B cell (primary cell): ENCODE measurements at regions not wholly inside any gene's neighbourhood (a gene's known extent, or its start where the extent isn't known, plus 50 kb on each side); places are given as distances from the start of the nearest gene placed in this dataset.

Source experiments
- ATAC-seq: fragments of 200-7000 bp; cut with Tn5 transposase; one replicate; pipeline ENCODE4 v1.10.0; 2021; ENCODE audit warnings: low read depth, mild to moderate bottlenecking, moderate number of reproducible peaks, moderate library complexity
- CTCF ChIA-PET: fragments of 350-600 bp; sonication (Branson Sonifier 250); formaldehyde crosslinking; loops from one replicate; lab custom pipeline; 2021; ENCODE audit warnings: antibody characterized with exemption, inconsistent platforms; lab: Charles Lee
- POLR2A ChIA-PET: fragments of 350-600 bp; sonication (Branson Sonifier 250); formaldehyde crosslinking; loops from one replicate; lab custom pipeline; 2021; ENCODE audit warnings: antibody characterized with exemption; lab: Charles Lee
- DNase-seq: peaks from one replicate; pipeline ENCODE4 v3.0.0; 2013
- H2AFZ ChIP-seq: 2 replicates; pipeline ENCODE4 v1.6.1; 2012; ENCODE audit warnings: mild to moderate bottlenecking, low read depth, low read length; ENCODE audit not compliant: insufficient read depth, poor library complexity, severe bottlenecking
- H3K27ac ChIP-seq, 2 donors: 1 replicate in 1 of 2; 2 replicates in 1 of 2; pipeline ENCODE4 v1.5.1; 2012 to 2013; ENCODE audit warnings: low read length in 2 of 2, mild to moderate bottlenecking in 2 of 2, moderate library complexity in 1 of 2
- H3K27me3 ChIP-seq, 4 experiments: fragments of 200-600 bp in 1 of 4; sonication (generic) in 1 of 4; replicated peaks in 1 of 4; 1 replicate in 2 of 4; 2 replicates in 2 of 4; pipeline versions ENCODE4 v1.6.1 to v1.7.0; 2013 to 2016; ENCODE audit warnings: low read length in 3 of 4, mild to moderate bottlenecking in 2 of 4, mixed read lengths in 1 of 4, moderate library complexity in 1 of 4; ENCODE audit not compliant: insufficient read depth in 4 of 4, control insufficient read depth in 3 of 4; ENCODE audit errors: control extremely low read depth in 1 of 4
- H3K36me3 ChIP-seq, 2 experiments: replicated peaks in 1 of 2; 1 replicate in 1 of 2; 2 replicates in 1 of 2; pipeline versions ENCODE4 v1.6.1 to v1.7.1; 2013; ENCODE audit warnings: low read length in 1 of 2; ENCODE audit not compliant: insufficient read depth in 2 of 2, control insufficient read depth in 1 of 2; ENCODE audit errors: control extremely low read depth in 1 of 2, extremely low read depth in 1 of 2
- H3K4me1 ChIP-seq, 2 donors: fragments of 200-600 bp in 1 of 2; sonication (generic) in 1 of 2; 1 replicate in 1 of 2; 2 replicates in 1 of 2; pipeline versions ENCODE4 v1.5.1 to v1.6.1; 2013 to 2017; ENCODE audit warnings: low read length in 2 of 2; ENCODE audit not compliant: control insufficient read depth in 2 of 2, insufficient read depth in 2 of 2
- H3K4me2 ChIP-seq: replicated peaks from 2 replicates; pipeline ENCODE3; 2012; ENCODE audit warnings: mild to moderate bottlenecking, low read depth, low read length; ENCODE audit not compliant: poor library complexity, severe bottlenecking
- H3K4me3 ChIP-seq, 5 experiments: fragments of 200-600 bp in 1 of 5; sonication (generic) in 1 of 5; 1 replicate in 3 of 5; 2 replicates in 2 of 5; pipeline versions ENCODE4 v1.5.1 to v1.7.0; 2011 to 2016; ENCODE audit warnings: low read length in 4 of 5, mild to moderate bottlenecking in 4 of 5, low read depth in 2 of 5, control low read depth in 1 of 5, moderate library complexity in 1 of 5; ENCODE audit not compliant: insufficient read depth in 1 of 5; ENCODE audit errors: control extremely low read depth in 1 of 5, extremely low read depth in 1 of 5
- H3K79me2 ChIP-seq: fragments of 200-600 bp; sonication (generic); one replicate; pipeline ENCODE4 v1.6.0; 2016; ENCODE audit warnings: low read length; ENCODE audit not compliant: control insufficient read depth, insufficient read depth
- H3K9ac ChIP-seq: fragments of 200-600 bp; sonication (generic); 2 replicates; pipeline ENCODE4 v1.6.1; 2017; ENCODE audit warnings: mild to moderate bottlenecking, low read length, moderate library complexity
- H3K9me3 ChIP-seq, 3 donors: one replicate each; pipeline versions ENCODE4 v1.6.1 to v1.7.1; 2013; ENCODE audit warnings: low read length in 2 of 3; ENCODE audit not compliant: control insufficient read depth in 2 of 3, insufficient read depth in 1 of 3; ENCODE audit errors: control extremely low read depth in 1 of 3
- H4K20me1 ChIP-seq: 2 replicates; pipeline ENCODE4 v1.6.0; 2012; ENCODE audit warnings: mild to moderate bottlenecking, low read length; ENCODE audit not compliant: insufficient read depth, control insufficient read depth, poor library complexity, severe bottlenecking
- H3K27ac Mint-ChIP-seq: one replicate; pipeline ENCODE4 v1.8.0; 2021; ENCODE audit warnings: mixed read lengths
- H3K27me3 Mint-ChIP-seq: one replicate; pipeline ENCODE4 v1.8.0; 2021; ENCODE audit warnings: mixed read lengths
- H3K4me1 Mint-ChIP-seq: one replicate; pipeline ENCODE4 v1.8.0; 2021; ENCODE audit warnings: mixed read lengths
- H3K4me3 Mint-ChIP-seq: one replicate; pipeline ENCODE4 v1.8.0; 2021; ENCODE audit warnings: mixed read lengths
- H3K9me3 Mint-ChIP-seq: one replicate; pipeline ENCODE4 v1.8.0; 2022; ENCODE audit warnings: mixed read lengths; ENCODE audit not compliant: insufficient read depth
- CTCF ChIP-seq: fragments of 200-600 bp; IDR thresholded peaks from one replicate; pipeline ENCODE4 v1.8.0; 2022; ENCODE audit warnings: antibody characterized with exemption, mild to moderate bottlenecking
- EZH2 ChIP-seq: IDR thresholded peaks from 2 replicates; pipeline ENCODE4 v1.6.1; 2012; ENCODE audit warnings: borderline replicate concordance, low read depth, mild to moderate bottlenecking, moderate library complexity, low read length; ENCODE audit not compliant: insufficient read depth, poor library complexity, severe bottlenecking
- WGBS: methylation state at CpG from one replicate; pipeline ENCODE4 v1.1.5; 2013; ENCODE audit warnings: missing lambda C conversion rate; ENCODE audit not compliant: insufficient coverage; 5-methylcytosine and 5-hydroxymethylcytosine counted together
- intact Hi-C: fragments of 100-400 bp; cut with micrococcal nuclease; formaldehyde crosslinking; loops from one replicate; pipeline ENCODE4 v1.10.0; 2022

GRCh38 chr2:129117434-129117833 lies 798.8 kb upstream of the HS6ST1 start:
- ChIA-PET CTCF (no interaction called here), POLR2A (no interaction called here)
- H3K36me3 ChIP-seq, result no peaks in the 10 kb centered on the region
- no peak for TF ChIP-seq CTCF
- TF ChIP-seq EZH2, result no peak
- intact Hi-C loops, result no loop called here
- H3K27me3 Mint-ChIP-seq, result no peaks in the 10 kb centered on the region
- H3K4me1 Mint-ChIP-seq, result no peaks in the 10 kb centered on the region
- 72% methylated on average over 2 of the region's 2 CpGs for WGBS
- H3K9me3 Mint-ChIP-seq, result no peaks in the 10 kb centered on the region
- no peak overlapping the region for H3K9ac ChIP-seq
- H2AFZ ChIP-seq, result no peak overlapping the region
- no peak overlapping the region for H3K4me2 ChIP-seq
- no peak overlapping the region for H3K4me3 ChIP-seq
- no peak for ATAC-seq
- H3K79me2 ChIP-seq, result no peaks in the 10 kb centered on the region
- no peaks in the 10 kb centered on the region for H4K20me1 ChIP-seq
- no peaks in the 10 kb centered on the region for H3K9me3 ChIP-seq
- H3K4me3 Mint-ChIP-seq, result no peak overlapping the region
- H3K27me3 ChIP-seq, result peaks cover 0 to 3% (median 0%) of the 10 kb centered on the region in 4 experiments
- DNase-seq, result no peak
- H3K4me1 ChIP-seq, result no peaks in the 10 kb centered on the region
- no peak overlapping the region for H3K27ac Mint-ChIP-seq
- no peak overlapping the region for H3K27ac ChIP-seq

GRCh38 chr2:129118296-129118695 lies 799.6 kb upstream of the HS6ST1 start:
- no peaks in the 10 kb centered on the region for H3K9me3 ChIP-seq
- TF ChIP-seq EZH2 (no peak), CTCF (no peak)
- no peaks in the 10 kb centered on the region for H4K20me1 ChIP-seq
- H3K27me3 Mint-ChIP-seq, result no peaks in the 10 kb centered on the region
- no peak overlapping the region for H3K4me3 ChIP-seq
- no peaks in the 10 kb centered on the region for H3K4me1 Mint-ChIP-seq
- POLR2A ChIA-PET, result no interaction called here
- ATAC-seq, result no peak
- H3K9me3 Mint-ChIP-seq, result no peaks in the 10 kb centered on the region
- H3K27me3 ChIP-seq, result peaks cover 0 to 3% (median 0%) of the 10 kb centered on the region in 4 experiments
- no peaks in the 10 kb centered on the region for H3K79me2 ChIP-seq
- no peak overlapping the region for H3K27ac Mint-ChIP-seq
- H3K4me3 Mint-ChIP-seq, result no peak overlapping the region
- DNase-seq, result no peak
- no peak overlapping the region for H3K27ac ChIP-seq
- H2AFZ ChIP-seq, result no peak overlapping the region
- H3K4me2 ChIP-seq, result no peak overlapping the region
- intact Hi-C loops, result no loop called here
- CTCF ChIA-PET, result no interaction called here
- H3K9ac ChIP-seq, result no peak overlapping the region
- H3K36me3 ChIP-seq, result no peaks in the 10 kb centered on the region
- no peaks in the 10 kb centered on the region for H3K4me1 ChIP-seq
